Hepatocyte (in vitro differentiated cells): ENCODE measurements at regions not wholly inside any gene's neighbourhood (a gene's known extent, or its start where the extent isn't known, plus 50 kb on each side); places are given as distances from the start of the nearest gene placed in this dataset.

ENCODE experiments used
- DNase-seq: peaks from one replicate; pipeline ENCODE4 v3.0.0-alpha.2; 2016; ENCODE audit warnings: low spot score
- H2AFZ ChIP-seq: fragments of 200-600 bp; sonication (generic); 2 replicates; pipeline ENCODE4 v1.6.0; 2016; ENCODE audit warnings: antibody characterized with exemption, mild to moderate bottlenecking
- H3K27ac ChIP-seq: fragments of 200-600 bp; sonication (generic); 2 replicates; pipeline ENCODE4 v1.5.1; 2016; ENCODE audit warnings: mild to moderate bottlenecking
- H3K27me3 ChIP-seq: fragments of 200-600 bp; sonication (generic); 2 replicates; pipeline ENCODE4 v1.6.1; 2016
- H3K36me3 ChIP-seq: fragments of 200-600 bp; sonication (generic); replicated peaks from 2 replicates; pipeline ENCODE4 v1.5.1; 2016; ENCODE audit warnings: low read depth; ENCODE audit not compliant: insufficient read depth
- H3K4me1 ChIP-seq: fragments of 200-600 bp; sonication (generic); 2 replicates; pipeline ENCODE4 v1.5.1; 2016; ENCODE audit warnings: mild to moderate bottlenecking, moderate library complexity; ENCODE audit not compliant: insufficient read depth
- H3K4me2 ChIP-seq: fragments of 200-600 bp; sonication (generic); 2 replicates; pipeline ENCODE4 v1.6.0; 2016
- H3K4me3 ChIP-seq: fragments of 200-600 bp; sonication (generic); 2 replicates; pipeline ENCODE4 v1.5.1; 2016; ENCODE audit warnings: mild to moderate bottlenecking
- H3K79me2 ChIP-seq: fragments of 200-600 bp; sonication (generic); 2 replicates; pipeline ENCODE4 v1.6.0; 2017; ENCODE audit warnings: mild to moderate bottlenecking
- H3K9me2 ChIP-seq: fragments of 200-600 bp; sonication (generic); replicated peaks from 2 replicates; pipeline ENCODE4 v1.6.0; 2017; ENCODE audit warnings: mild to moderate bottlenecking; ENCODE audit not compliant: insufficient read depth
- H3K9me3 ChIP-seq: fragments of 200-600 bp; sonication (generic); 2 replicates; pipeline ENCODE4 v1.5.1; 2016; ENCODE audit warnings: low read depth, mild to moderate bottlenecking
- H4K20me1 ChIP-seq: fragments of 200-600 bp; sonication (generic); 2 replicates; pipeline ENCODE4 v1.6.0; 2016; ENCODE audit warnings: mild to moderate bottlenecking; ENCODE audit not compliant: insufficient read depth, poor library complexity, severe bottlenecking
- CTCF ChIP-seq: fragments of 200-600 bp; sonication (generic); IDR thresholded peaks from 2 replicates; pipeline ENCODE4 v1.5.1; 2016; ENCODE audit warnings: antibody characterized with exemption, mild to moderate bottlenecking; ENCODE audit not compliant: poor library complexity
- EZH2 ChIP-seq: fragments of 200-600 bp; sonication (generic); IDR thresholded peaks from 2 replicates; pipeline ENCODE4 v1.6.1; 2016; ENCODE audit warnings: antibody characterized with exemption, mild to moderate bottlenecking, borderline replicate concordance
- EZH2phosphoT487 ChIP-seq: fragments of 200-600 bp; sonication (generic); IDR thresholded peaks from one replicate; pipeline ENCODE4 v1.6.1; 2018; ENCODE audit warnings: antibody characterized with exemption, mild to moderate bottlenecking, low read depth, moderate library complexity; ENCODE audit not compliant: unreplicated experiment, severe bottlenecking
- WGBS: methylation state at CpG from one replicate; pipeline ENCODE4 v1.1.6; 2016; ENCODE audit warnings: low lambda C conversion rate; ENCODE audit errors: missing lambda C conversion rate; 5-methylcytosine and 5-hydroxymethylcytosine counted together

- Histone ChIP-seq H3K36me3 (no peaks in the 10 kb centered on the region), H3K79me2 (no peaks in the 10 kb centered on the region), H4K20me1 (no peaks in the 10 kb centered on the region), H3K9me2 (no peaks in the 10 kb centered on the region), H2AFZ (no peak overlapping the region), H3K4me3 (no peak overlapping the region), H3K9me3 (no peaks in the 10 kb centered on the region), H3K4me1 (no peaks in the 10 kb centered on the region), H3K27ac (no peak overlapping the region), H3K27me3 (no peaks in the 10 kb centered on the region), H3K4me2 (no peak overlapping the region)
- TF ChIP-seq CTCF, result no peak
- no peak for TF ChIP-seq EZH2phosphoT487
- DNase-seq, result no peak
These were observed 413.7 kb downstream of the RFPL4B start for GRCh38 chr6:112760831-112761230.

GRCh38 chr6:112761740-112762139 lies 414.6 kb downstream of the RFPL4B start:
- H3K4me2 ChIP-seq, result no peak overlapping the region
- no peaks in the 10 kb centered on the region for H3K4me1 ChIP-seq
- no peak overlapping the region for H2AFZ ChIP-seq
- H3K27ac ChIP-seq, result no peak overlapping the region
- no peaks in the 10 kb centered on the region for H3K9me2 ChIP-seq
- no peaks in the 10 kb centered on the region for H4K20me1 ChIP-seq
- no peak for DNase-seq
- no peak for TF ChIP-seq CTCF
- no peak for TF ChIP-seq EZH2
- TF ChIP-seq EZH2phosphoT487, result no peak
- no peaks in the 10 kb centered on the region for H3K79me2 ChIP-seq
- H3K9me3 ChIP-seq, result no peaks in the 10 kb centered on the region
- H3K36me3 ChIP-seq, result no peaks in the 10 kb centered on the region
- H3K4me3 ChIP-seq, result no peak overlapping the region
- no peaks in the 10 kb centered on the region for H3K27me3 ChIP-seq
- WGBS, result 79% methylated on average over 2 of the region's 2 CpGs

- Histone ChIP-seq H3K36me3 (no peaks in the 10 kb centered on the region), H3K9me2 (no peaks in the 10 kb centered on the region), H3K27ac (no peak overlapping the region), H3K27me3 (no peaks in the 10 kb centered on the region), H3K4me3 (no peak overlapping the region), H3K4me2 (no peak overlapping the region), H2AFZ (no peak overlapping the region), H3K79me2 (no peaks in the 10 kb centered on the region), H3K9me3 (no peaks in the 10 kb centered on the region), H3K4me1 (no peaks in the 10 kb centered on the region), H4K20me1 (no peaks in the 10 kb centered on the region)
- DNase-seq, result no peak
- TF ChIP-seq EZH2phosphoT487 (no peak), CTCF (no peak), EZH2 (no peak)
- WGBS, result 78% methylated on average over 2 of the region's 2 CpGs
These were observed 417.2 kb downstream of the RFPL4B start for GRCh38 chr6:112764377-112764776.

GRCh38 chr6:112770308-112770707 lies 423.2 kb downstream of the RFPL4B start:
- Histone ChIP-seq H3K4me3 (no peak overlapping the region), H3K4me2 (no peak overlapping the region), H3K79me2 (no peaks in the 10 kb centered on the region), H4K20me1 (no peaks in the 10 kb centered on the region), H3K4me1 (no peaks in the 10 kb centered on the region), H3K27ac (no peak overlapping the region), H3K9me2 (no peaks in the 10 kb centered on the region), H3K9me3 (no peaks in the 10 kb centered on the region), H2AFZ (no peak overlapping the region), H3K27me3 (no peaks in the 10 kb centered on the region), H3K36me3 (no peaks in the 10 kb centered on the region)
- no peak for DNase-seq
- 44% methylated on average over 2 of the region's 2 CpGs for WGBS
- no peak for TF ChIP-seq EZH2phosphoT487
- TF ChIP-seq EZH2, result no peak
- TF ChIP-seq CTCF, result no peak
